Endothelial cell of umbilical vein (primary cell): ENCODE measurements at regions not wholly inside any gene's neighbourhood (a gene's known extent, or its start where the extent isn't known, plus 50 kb on each side); places are given as distances from the start of the nearest gene placed in this dataset.

Experiments used
- BruUV-seq: library from RNA; stranded (reverse); fragments of 400-500 nt; replicated peaks from 2 replicates; lab custom pipeline; 2021; lab: Mats Ljungman, UMichigan
- CTCF ChIA-PET: fragments of 300-600, 350-600 bp; sonication (Branson Sonifier 250); formaldehyde crosslinking; loops from one replicate; lab custom pipeline; 2021; ENCODE audit warnings: antibody characterized with exemption, inconsistent platforms; lab: Charles Lee
- POLR2A ChIA-PET: fragments of 300-600, 350-600 bp; sonication (Branson Sonifier 250); formaldehyde crosslinking; loops from one replicate; lab custom pipeline; 2021; ENCODE audit warnings: antibody characterized with exemption, inconsistent platforms; lab: Charles Lee
- DNase-seq: peaks from one replicate; pipeline ENCODE4 v3.0.0-alpha.2; 2011; ENCODE audit warnings: low read depth, low spot score
- FAIRE-seq: peaks from 2 replicates; lab custom pipeline; 2011; peaks lifted over from hg19 to GRCh38; lab: Jason Lieb, UNC
- H2AFZ ChIP-seq: 2 replicates; pipeline ENCODE4 v1.6.0; 2012; ENCODE audit warnings: low read depth, low read length, control low read depth, inconsistent platforms
- H3K27ac ChIP-seq: 2 replicates; pipeline ENCODE4 v1.5.1; 2011; ENCODE audit warnings: low read depth, mild to moderate bottlenecking, control low read depth, low read length, moderate library complexity; ENCODE audit not compliant: insufficient read depth
- H3K27me3 ChIP-seq, 2 experiments: 2 replicates each; pipeline versions ENCODE4 v1.6.0 to v1.6.1; 2011; ENCODE audit warnings: low read length in 2 of 2, mixed read lengths in 1 of 2; ENCODE audit not compliant: control insufficient read depth in 2 of 2, insufficient read depth in 2 of 2
- H3K36me3 ChIP-seq, 2 experiments: 2 replicates in 1 of 2; 3 replicates in 1 of 2; pipeline ENCODE4 v1.5.1; 2011; ENCODE audit warnings: low read length in 2 of 2, mild to moderate bottlenecking in 1 of 2, moderate library complexity in 1 of 2; ENCODE audit not compliant: control insufficient read depth in 2 of 2, insufficient read depth in 2 of 2; ENCODE audit errors: extremely low read depth in 1 of 2
- H3K4me1 ChIP-seq: 3 replicates; pipeline ENCODE4 v1.5.1; 2011; ENCODE audit warnings: mild to moderate bottlenecking, low read length; ENCODE audit not compliant: control insufficient read depth, insufficient read depth; ENCODE audit errors: extremely low read depth
- H3K4me2 ChIP-seq: 2 replicates; pipeline ENCODE4 v1.6.1; 2011; ENCODE audit warnings: low read length, control low read depth, mixed read lengths; ENCODE audit not compliant: insufficient read depth
- H3K4me3 ChIP-seq, 3 experiments: fragments of 200-600 bp in 1 of 3; sonication (generic), shearing (Covaris generic) in 1 of 3; replicated peaks in 1 of 3; 2 replicates each; pipeline ENCODE4 v1.5.1; 2011 to 2016; ENCODE audit warnings: control low read depth in 3 of 3, low read length in 3 of 3, mild to moderate bottlenecking in 2 of 3, inconsistent platforms in 1 of 3, low read depth in 1 of 3, moderate library complexity in 1 of 3; ENCODE audit not compliant: insufficient read depth in 1 of 3
- H3K79me2 ChIP-seq: 2 replicates; pipeline ENCODE4 v1.6.0; 2012; ENCODE audit warnings: low read length, inconsistent platforms; ENCODE audit not compliant: control insufficient read depth, insufficient read depth
- H3K9ac ChIP-seq: replicated peaks from 2 replicates; pipeline ENCODE3; 2011; ENCODE audit warnings: low read length, control low read depth; ENCODE audit not compliant: insufficient read depth; ENCODE audit errors: extremely low read depth
- H3K9me1 ChIP-seq: replicated peaks from 3 replicates; pipeline ENCODE4 v1.6.0; 2011; ENCODE audit warnings: mild to moderate bottlenecking, low read length; ENCODE audit not compliant: control insufficient read depth, insufficient read depth; ENCODE audit errors: extremely low read depth
- H3K9me3 ChIP-seq: replicated peaks from 2 replicates; pipeline ENCODE4 v1.5.1; 2012; ENCODE audit warnings: low read length, inconsistent platforms; ENCODE audit not compliant: control insufficient read depth, insufficient read depth
- H4K20me1 ChIP-seq: replicated peaks from 2 replicates; pipeline ENCODE3; 2011; ENCODE audit warnings: mild to moderate bottlenecking, low read length; ENCODE audit not compliant: control insufficient read depth, insufficient read depth; ENCODE audit errors: extremely low read depth
- CTCF ChIP-seq, 2 donors: IDR thresholded peaks; 1 replicate in 1 of 2; 2 replicates in 1 of 2; pipeline ENCODE4 v1.5.1; 2011; ENCODE audit warnings: low read length in 2 of 2, mild to moderate bottlenecking in 2 of 2, moderate library complexity in 2 of 2, control low read depth in 1 of 2, inconsistent platforms in 1 of 2, low read depth in 1 of 2; ENCODE audit not compliant: insufficient read depth in 1 of 2; ENCODE audit errors: extremely low read depth in 1 of 2
- EZH2 ChIP-seq: IDR thresholded peaks from 2 replicates; pipeline ENCODE4 v1.6.1; 2012; ENCODE audit warnings: borderline replicate concordance, low read depth, mild to moderate bottlenecking, moderate library complexity, low read length, inconsistent platforms; ENCODE audit not compliant: severe bottlenecking
- FOS ChIP-seq: IDR thresholded peaks from 2 replicates; pipeline ENCODE4 v1.6.1; 2011; ENCODE audit warnings: mild to moderate bottlenecking, low read length, moderate library complexity, borderline replicate concordance; ENCODE audit not compliant: insufficient read depth
- GATA2 ChIP-seq: IDR thresholded peaks from 2 replicates; pipeline ENCODE4 v1.7.0; 2011; ENCODE audit warnings: low read depth, mild to moderate bottlenecking, moderate library complexity, mixed read lengths, low read length; ENCODE audit not compliant: insufficient read length, insufficient read depth
- JUN ChIP-seq: IDR thresholded peaks from 2 replicates; pipeline ENCODE4 v1.6.1; 2011; ENCODE audit warnings: borderline replicate concordance, low read depth; ENCODE audit not compliant: insufficient read length, insufficient read depth
- MAX ChIP-seq: IDR thresholded peaks from 2 replicates; pipeline ENCODE4 v1.6.1; 2011; ENCODE audit not compliant: insufficient read depth, insufficient read length
- MYC ChIP-seq: IDR thresholded peaks from one replicate; pipeline ENCODE4 v1.6.1; 2011; ENCODE audit warnings: mild to moderate bottlenecking, low read depth, low read length
- POLR2A ChIP-seq: IDR thresholded peaks from 2 replicates; pipeline ENCODE4 v1.6.1; 2012; ENCODE audit warnings: low read depth, mild to moderate bottlenecking, control low read depth, low read length
- POLR2AphosphoS5 ChIP-seq: IDR thresholded peaks from 2 replicates; pipeline ENCODE4 v1.6.1; 2012; ENCODE audit warnings: low read depth, mild to moderate bottlenecking, control low read depth, low read length, moderate library complexity; ENCODE audit not compliant: insufficient read depth
- dilution Hi-C: fragments of 300-500 bp; cut with MboI; formaldehyde crosslinking; loops from one replicate; pipeline ENCODE4 v1.15.0; 2019; ENCODE audit warnings: low sequenced_read_pairs; ENCODE audit not compliant: extremely low pct_ligation_motif_present
- intact Hi-C: fragments of 100-400 bp; cut with micrococcal nuclease; formaldehyde crosslinking; loops from one replicate; pipeline ENCODE4 v1.10.0; 2022

GRCh38 chr1:47677241-47677940 lies 239.5 kb downstream of the FOXD2 start:
- BruUV-seq = no TSS peak
- H3K4me3 ChIP-seq = no peak overlapping the region
- dilution Hi-C loops = loop anchor here (25.0 kb wide), 1 partner anchor 215 kb away; no protein-coding TSS in a partner anchor
- no peak overlapping the region for H2AFZ ChIP-seq
- TF ChIP-seq GATA2 (no peak), FOS (no peak), MYC (no peak), CTCF (IDR thresholded peaks at IDR 0.05; ENCODE audit: extremely low read depth in 1 of 2, insufficient read depth in 1 of 2, low read depth in 1 of 2, low read length in 2 of 2) (no peak), POLR2A (no peak), MAX (no peak), JUN (no peak), EZH2 (no peak), POLR2AphosphoS5 (no peak)
- H3K9me1 ChIP-seq = no peaks in the 10 kb centered on the region
- H4K20me1 ChIP-seq = no peaks in the 10 kb centered on the region
- no peak overlapping the region for H3K9ac ChIP-seq
- DNase-seq = no peak
- no peaks in the 10 kb centered on the region for H3K27me3 ChIP-seq
- CTCF ChIA-PET = interaction anchor here (0.8 to 1.9 kb wide), 7 partner anchors 9 to 245 kb away, joined by 3 to 6 read pairs (median 4); partner anchors contain the start of gene FOXD2
- H3K4me1 ChIP-seq = no peaks in the 10 kb centered on the region
- no peaks in the 10 kb centered on the region for H3K79me2 ChIP-seq
- H3K9me3 ChIP-seq = no peaks in the 10 kb centered on the region
- H3K27ac ChIP-seq = no peak overlapping the region
- POLR2A ChIA-PET = no interaction called here
- FAIRE-seq = no peak
- H3K36me3 ChIP-seq = no peaks in the 10 kb centered on the region
- H3K4me2 ChIP-seq = no peak overlapping the region
- intact Hi-C loops = no loop called here
